Brain microvascular endothelial cell (primary cell): ENCODE measurements at regions not wholly inside any gene's neighbourhood (a gene's known extent, or its start where the extent isn't known, plus 50 kb on each side); places are given as distances from the start of the nearest gene placed in this dataset.

Source experiments
- DNase-seq: peaks from one replicate; pipeline ENCODE4 v3.0.0-alpha.2; 2020
- H3K27ac ChIP-seq: fragments of 250-450 bp; sonication (Bioruptor Pico); 2 replicates; pipeline ENCODE4 v1.5.1; 2020; ENCODE audit warnings: mild to moderate bottlenecking, moderate library complexity
- H3K27me3 ChIP-seq: fragments of 250-450 bp; sonication (Bioruptor Pico); replicated peaks from 2 replicates; pipeline ENCODE4 v1.5.1; 2020; ENCODE audit warnings: mild to moderate bottlenecking
- H3K36me3 ChIP-seq: fragments of 250-450 bp; sonication (Bioruptor Pico); replicated peaks from 2 replicates; pipeline ENCODE4 v1.5.1; 2020; ENCODE audit warnings: mild to moderate bottlenecking
- H3K4me3 ChIP-seq: 2 replicates; pipeline ENCODE4 v1.5.1; 2011; ENCODE audit warnings: low read depth, mild to moderate bottlenecking, control low read depth, low read length, moderate library complexity
- in situ Hi-C: cut with HindIII; loops from 2 replicates; pipeline ENCODE4 v1.10.0; 2017; ENCODE audit warnings: low sequenced_read_pairs, low pct_ligation_motif_present
- TF ChIP-seq, protein P1 (sequence below): IDR thresholded peaks from 2 replicates; pipeline ENCODE4 v1.5.1; 2011; ENCODE audit warnings: low read depth, mild to moderate bottlenecking, moderate library complexity, low read length, control low read depth, inconsistent platforms; ENCODE audit errors: missing control alignments

DNA sequence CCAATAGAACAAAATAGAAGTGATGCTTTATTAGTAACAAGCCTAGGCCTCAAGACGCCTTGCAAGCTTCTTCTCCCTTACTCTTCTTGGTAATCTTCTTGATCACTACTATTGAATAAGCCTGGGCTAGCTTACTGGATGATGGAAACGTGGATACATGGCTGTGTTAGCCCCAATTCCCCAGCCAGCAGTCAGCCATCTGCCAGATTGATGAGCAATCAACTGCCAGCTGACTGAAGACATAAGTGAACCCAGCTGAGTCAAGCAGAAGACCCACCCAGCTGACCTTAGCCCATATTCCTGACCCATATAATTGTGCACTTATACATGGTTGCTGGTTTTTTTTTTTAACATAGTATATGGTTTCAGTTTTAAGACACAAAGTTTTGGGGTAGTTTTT, 130.4 kb downstream of the DHX15 start:
- H3K36me3 ChIP-seq = no peaks in the 10 kb centered on the region
- H3K4me3 ChIP-seq = no peak overlapping the region
- in situ Hi-C loops = no loop called here
- no peaks in the 10 kb centered on the region for H3K27me3 ChIP-seq
- no peak for DNase-seq
- TF ChIP-seq, protein P1, sequence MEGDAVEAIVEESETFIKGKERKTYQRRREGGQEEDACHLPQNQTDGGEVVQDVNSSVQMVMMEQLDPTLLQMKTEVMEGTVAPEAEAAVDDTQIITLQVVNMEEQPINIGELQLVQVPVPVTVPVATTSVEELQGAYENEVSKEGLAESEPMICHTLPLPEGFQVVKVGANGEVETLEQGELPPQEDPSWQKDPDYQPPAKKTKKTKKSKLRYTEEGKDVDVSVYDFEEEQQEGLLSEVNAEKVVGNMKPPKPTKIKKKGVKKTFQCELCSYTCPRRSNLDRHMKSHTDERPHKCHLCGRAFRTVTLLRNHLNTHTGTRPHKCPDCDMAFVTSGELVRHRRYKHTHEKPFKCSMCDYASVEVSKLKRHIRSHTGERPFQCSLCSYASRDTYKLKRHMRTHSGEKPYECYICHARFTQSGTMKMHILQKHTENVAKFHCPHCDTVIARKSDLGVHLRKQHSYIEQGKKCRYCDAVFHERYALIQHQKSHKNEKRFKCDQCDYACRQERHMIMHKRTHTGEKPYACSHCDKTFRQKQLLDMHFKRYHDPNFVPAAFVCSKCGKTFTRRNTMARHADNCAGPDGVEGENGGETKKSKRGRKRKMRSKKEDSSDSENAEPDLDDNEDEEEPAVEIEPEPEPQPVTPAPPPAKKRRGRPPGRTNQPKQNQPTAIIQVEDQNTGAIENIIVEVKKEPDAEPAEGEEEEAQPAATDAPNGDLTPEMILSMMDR = no peak
- H3K27ac ChIP-seq = no peak overlapping the region

GRCh38 chr4:24451870-24452269, 132.5 kb downstream of the DHX15 start:
- no peaks in the 10 kb centered on the region for H3K36me3 ChIP-seq
- TF ChIP-seq, protein P1 = no peak
- no peak overlapping the region for H3K27ac ChIP-seq
- H3K4me3 ChIP-seq = no peak overlapping the region
- DNase-seq = no peak
- no peaks in the 10 kb centered on the region for H3K27me3 ChIP-seq
- in situ Hi-C loops = no loop called here

DNA sequence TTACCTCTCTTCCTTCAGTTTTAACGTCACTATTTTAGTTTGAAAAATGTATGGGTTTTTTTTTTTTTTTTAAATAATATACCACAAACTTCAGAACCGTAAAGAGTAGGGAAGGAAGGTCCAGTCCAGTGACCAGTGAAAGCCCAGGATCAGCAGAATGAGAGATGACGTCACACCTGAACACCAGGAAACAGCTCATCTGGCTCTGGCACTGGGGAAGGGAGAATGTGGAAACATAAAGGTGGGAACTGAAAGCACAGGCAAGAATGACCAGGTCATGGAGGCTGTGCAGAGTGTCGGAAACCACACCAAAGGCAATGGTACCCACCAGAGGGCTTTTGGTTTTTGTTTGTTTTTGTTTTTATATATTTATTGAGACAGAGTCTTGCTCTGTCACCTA, 141.2 kb downstream of the DHX15 start:
- Histone ChIP-seq H3K27me3 (no peaks in the 10 kb centered on the region), H3K4me3 (no peak overlapping the region), H3K27ac (no peak overlapping the region), H3K36me3 (no peaks in the 10 kb centered on the region)
- in situ Hi-C loops = no loop called here
- TF ChIP-seq, protein P1 = no peak
- DNase-seq = no peak

DNA sequence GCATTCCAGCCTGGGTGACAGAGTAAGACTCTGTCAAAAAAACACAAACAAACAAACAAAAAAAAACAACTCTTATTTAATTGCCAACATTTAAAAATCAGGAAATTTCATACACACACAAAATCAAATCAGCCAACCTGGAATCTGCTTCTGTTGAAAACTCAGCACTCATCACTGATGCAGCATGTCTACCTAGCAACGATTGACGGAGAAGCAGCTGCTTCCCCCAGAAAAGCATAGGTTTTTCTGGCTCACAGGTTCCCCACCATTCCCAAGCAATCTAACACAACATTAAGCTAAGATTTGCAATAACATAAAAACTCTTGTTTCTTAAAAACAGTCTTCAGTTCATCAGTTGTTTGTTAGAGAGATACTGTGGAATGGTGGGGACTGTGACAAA, 143.6 kb downstream of the DHX15 start:
- TF ChIP-seq, protein P1 = no peak
- no peaks in the 10 kb centered on the region for H3K36me3 ChIP-seq
- H3K27ac ChIP-seq = no peak overlapping the region
- in situ Hi-C loops = no loop called here
- H3K27me3 ChIP-seq = no peaks in the 10 kb centered on the region
- no peak overlapping the region for H3K4me3 ChIP-seq
- DNase-seq = no peak

DNA sequence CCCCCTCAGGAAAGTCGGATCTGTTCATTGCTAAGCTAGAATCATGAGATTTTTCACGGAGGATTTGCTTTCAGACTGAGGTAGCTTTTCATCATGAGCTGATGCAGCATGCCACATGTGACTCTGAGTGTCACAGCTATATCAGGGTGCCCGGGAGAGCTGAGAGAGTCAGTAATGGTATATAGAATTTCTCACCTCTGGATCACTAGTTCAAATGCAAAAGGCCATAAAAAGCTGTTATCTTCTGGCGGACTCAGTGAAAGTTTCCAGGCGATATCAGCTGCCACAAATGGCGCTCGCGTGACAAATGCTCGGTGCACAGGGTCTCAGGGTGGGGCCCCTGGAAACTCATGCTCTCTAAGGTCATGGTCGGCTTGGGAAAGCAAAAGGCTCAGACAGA, 150.1 kb downstream of the DHX15 start:
- DNase-seq = no peak
- H3K36me3 ChIP-seq = no peaks in the 10 kb centered on the region
- H3K4me3 ChIP-seq = no peak overlapping the region
- H3K27me3 ChIP-seq = no peaks in the 10 kb centered on the region
- in situ Hi-C loops = no loop called here
- TF ChIP-seq, protein P1 = no peak
- no peak overlapping the region for H3K27ac ChIP-seq

DNA sequence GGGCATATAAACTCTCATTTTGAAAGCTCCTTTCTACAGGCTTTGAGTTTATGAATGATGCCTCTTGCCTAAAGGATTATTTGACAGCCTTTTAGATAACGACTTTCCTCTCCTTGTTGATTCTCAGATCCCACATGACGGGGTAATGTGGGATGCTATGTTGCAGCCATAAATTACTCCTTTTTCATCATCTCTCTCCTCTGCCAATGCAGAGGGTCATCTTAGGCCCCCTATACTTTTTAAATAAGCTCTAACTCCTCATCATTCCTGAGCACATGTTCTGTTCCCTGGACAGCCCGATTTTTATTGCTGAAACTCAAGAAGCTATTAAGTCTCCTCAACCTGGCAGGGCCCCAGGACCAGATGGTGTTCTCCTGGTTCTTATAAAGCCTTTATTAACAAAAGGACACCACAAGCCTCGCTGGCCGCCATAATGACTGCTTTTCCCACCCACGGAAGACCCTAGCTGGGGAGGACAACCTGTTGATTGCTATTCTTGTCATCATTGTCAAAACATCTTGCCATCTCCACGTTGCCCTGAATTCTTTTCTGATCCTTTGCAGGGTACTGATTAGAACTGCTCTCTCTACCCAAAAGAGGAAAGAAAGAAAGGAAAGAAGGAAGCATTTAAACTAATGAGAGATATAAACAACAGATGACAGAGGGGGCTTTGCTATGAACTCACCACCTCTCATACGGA, 150.7 kb downstream of the DHX15 start:
- Histone ChIP-seq H3K36me3 (no peaks in the 10 kb centered on the region), H3K4me3 (no peak overlapping the region), H3K27me3 (no peaks in the 10 kb centered on the region), H3K27ac (no peak overlapping the region)
- in situ Hi-C loops = no loop called here
- no peak for DNase-seq
- TF ChIP-seq, protein P1 = no peak
